GM19351 (cell line): ENCODE measurements at regions not wholly inside any gene's neighbourhood (a gene's known extent, or its start where the extent isn't known, plus 50 kb on each side); places are given as distances from the start of the nearest gene placed in this dataset.
A peak's percentile ranks its signal among the peaks of the same experiment; 100 is the strongest.
"Not testable (repeated sequence)": the region's sequence is repeated elsewhere in the genome, so short reads cannot be mapped to it uniquely, and the experiment has no call there.

Experiments used
- ATAC-seq: cut with Tn5 transposase; IDR thresholded peaks from one replicate; pipeline ENCODE4 v1.9.1; 2021; ENCODE audit warnings: mild to moderate bottlenecking, moderate library complexity; ENCODE audit not compliant: unreplicated experiment

DNA sequence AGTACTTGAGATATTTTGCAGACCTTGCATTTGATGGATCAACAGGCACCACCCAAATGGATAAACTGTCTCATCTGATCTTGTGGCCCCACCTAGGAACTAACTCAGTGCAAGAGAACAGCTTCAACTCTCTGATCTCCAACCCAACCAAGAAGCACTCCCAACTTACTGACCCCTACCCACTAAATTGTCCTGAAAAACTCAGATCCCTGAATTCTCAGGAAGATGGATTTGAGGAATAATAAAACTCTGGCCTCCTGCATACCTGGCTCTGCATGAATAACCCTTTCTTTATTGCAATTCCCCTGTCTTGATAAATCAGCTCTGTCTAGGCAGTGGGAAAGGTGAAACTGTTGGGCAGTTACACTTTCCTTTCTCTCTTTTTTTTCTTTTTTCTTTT, 247.9 kb downstream of the ZPLD1 start:
- ATAC-seq, result no peak

DNA sequence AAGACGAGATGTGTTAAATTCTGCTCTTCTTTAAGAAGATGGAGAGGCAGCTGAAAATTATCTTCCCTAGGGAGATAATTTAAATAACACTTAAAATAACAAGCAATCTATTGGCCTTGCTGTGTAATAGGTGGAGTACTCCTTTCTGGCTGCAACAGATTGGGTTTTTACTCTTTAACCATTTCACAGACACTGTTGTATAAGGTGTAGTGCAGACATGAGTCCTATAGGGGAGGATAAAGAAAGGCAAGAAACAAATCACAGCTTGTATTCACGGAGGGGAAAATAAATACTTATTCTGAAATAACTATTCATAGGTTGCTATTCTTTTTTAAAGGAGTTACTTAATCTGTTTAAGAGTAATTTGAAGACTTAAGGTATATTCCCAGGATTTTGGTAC, 252.0 kb downstream of the ZPLD1 start:
- no peak for ATAC-seq

DNA sequence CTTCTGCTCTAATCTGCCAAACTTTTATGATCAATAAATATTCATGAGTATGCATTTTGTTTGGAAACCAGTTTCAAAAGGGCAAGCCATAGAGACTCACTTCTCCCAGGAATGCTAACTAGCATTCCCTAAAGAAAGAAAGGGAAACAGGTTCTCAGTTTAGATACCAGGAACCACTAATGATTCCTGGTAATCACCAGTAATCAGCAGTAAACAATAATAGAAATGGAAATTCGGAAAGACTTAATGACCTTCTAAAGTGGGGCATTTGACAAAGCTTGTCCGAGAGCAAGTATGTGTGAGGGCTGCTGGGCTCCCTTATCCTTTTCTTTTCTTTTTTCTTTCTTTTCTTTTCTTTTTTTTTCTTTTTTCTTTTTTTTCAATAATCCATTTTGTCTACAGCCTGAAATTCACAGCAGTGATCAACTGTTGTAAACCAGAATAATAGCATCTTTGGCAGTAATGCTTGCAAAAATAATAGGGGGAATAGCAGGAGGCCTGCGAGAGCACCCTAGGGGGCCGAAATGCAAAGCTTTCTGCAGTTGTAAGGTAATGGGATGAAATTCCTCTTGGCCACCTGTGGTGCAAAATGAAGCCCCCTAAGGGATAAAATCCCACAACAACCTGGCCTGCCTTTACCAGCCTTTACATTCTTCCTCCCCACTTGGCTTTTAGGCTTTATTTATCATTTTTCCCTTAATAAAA, 253.2 kb downstream of the ZPLD1 start:
- no peak for ATAC-seq

DNA sequence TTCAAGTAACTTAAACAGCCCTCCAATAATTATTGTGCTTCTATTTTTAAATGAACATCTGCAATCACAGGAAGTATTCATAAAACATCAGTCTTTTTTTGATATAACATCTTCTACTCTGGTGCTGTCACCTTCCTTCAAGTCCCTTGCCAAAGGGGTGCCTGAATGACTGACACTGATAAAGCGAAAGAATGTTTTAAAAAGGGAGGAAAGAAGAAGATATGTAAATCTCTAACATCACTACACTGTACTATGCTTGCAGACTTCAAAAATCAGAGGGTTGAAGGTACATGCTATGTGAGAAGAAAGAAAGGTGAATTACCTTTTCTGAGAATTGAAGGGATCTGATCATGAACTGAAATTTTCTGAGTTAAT, 253.7 kb downstream of the ZPLD1 start:
- ATAC-seq, result no peak

DNA sequence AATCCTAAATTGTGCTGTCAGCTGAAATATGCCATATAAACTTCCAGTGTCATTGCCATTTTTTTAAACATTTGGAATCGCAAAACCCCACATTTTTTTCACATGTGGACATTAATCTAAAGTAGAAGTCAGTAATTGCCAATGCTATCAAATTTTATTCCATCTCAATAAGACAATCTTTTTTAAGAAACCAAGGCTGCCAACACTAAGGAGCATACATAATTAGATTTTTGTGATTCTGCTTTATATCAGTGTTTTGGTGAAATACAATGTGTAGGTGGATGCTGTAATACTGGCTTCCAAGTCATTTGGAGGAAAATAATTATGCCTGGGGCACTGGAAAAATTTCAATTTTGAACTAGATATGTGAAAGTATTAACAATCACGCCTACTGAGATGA, 256.7 kb downstream of the ZPLD1 start:
- ATAC-seq, result no peak

DNA sequence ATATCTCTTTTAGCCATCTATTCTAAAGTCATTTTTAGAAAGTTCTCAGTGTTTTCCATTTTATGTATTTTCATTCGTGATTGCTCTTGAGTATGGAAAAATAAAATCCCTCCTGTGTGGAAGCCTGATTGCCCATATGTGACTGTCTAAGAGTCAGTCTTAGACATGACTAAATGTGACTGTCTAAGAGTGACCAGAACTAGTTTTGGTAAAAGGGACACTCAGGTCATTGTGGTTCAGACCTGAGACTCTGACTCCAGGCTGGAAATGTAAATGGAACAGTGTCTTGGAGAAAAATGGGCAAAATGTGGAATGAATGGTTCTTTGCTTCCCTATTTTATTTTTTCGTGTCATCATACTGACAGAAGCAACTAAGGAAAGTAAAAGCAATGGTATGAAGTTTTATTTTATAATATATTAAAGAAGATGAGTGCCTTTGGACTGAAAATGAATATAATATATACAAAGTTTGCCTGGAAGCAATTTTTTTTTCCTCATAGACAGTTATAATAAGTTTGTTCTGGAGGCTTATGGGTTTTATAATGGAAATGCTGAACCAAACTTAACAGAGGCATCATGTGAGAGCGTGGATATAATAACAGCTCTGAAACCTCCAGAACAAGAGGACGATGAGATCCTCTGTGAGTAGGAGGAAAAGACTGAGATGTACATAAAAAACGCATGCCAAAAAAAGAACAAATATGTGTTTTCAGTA, 264.4 kb downstream of the ZPLD1 start:
- no peak for ATAC-seq

DNA sequence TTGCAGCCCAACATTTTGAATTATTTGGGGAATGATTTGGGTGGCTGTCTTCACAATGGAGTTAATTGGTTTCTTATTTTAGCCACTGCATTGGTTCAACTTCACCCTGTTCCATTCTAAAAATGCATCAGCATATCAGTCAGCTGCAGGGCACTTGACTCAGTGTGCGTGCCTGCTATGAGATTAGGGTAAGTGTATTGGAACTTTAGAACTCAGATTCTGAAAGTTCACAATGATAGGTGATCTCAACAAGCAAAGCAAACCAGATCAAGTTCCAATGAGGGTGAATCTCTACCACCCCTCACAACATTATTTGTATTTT, 265.0 kb downstream of the ZPLD1 start:
- ATAC-seq, result no peak

DNA sequence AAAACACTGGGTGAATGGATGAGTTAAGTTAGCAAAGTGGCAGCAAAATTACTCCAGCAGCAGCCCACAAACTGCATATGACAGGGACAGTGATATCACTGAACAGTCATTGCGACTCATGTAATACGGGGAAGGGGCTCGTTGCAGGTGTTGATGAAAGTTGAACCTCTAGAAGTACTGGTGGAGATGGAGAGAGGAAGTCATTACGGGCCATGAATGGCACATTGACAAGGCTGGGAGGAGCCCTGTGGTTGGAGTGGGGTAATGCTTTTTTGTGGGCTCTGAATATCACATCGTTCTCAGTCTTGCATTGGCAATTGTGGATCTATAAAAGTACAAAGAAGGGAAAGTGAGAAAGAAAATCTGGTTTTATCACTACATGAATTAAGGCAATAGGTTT, 278.1 kb downstream of the ZPLD1 start:
- no peak for ATAC-seq

DNA sequence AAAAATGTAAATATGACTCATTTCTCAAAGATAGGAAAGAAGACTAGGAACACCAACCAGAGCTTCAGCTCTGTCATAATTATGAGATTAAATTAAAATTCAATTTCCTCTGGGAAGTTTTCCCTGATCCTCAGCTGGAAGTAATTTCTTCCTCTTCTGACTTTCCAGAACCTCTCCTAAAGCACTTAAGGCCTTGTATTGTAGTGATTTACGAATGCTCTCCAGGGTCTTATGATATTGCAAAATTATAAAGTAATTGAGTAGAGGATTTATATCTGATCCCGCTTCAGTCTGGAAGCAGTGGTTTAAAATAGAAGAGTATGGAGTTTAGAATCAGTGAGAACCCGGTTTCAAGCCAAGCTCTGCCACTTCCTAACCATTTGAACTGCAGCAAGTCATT, 279.8 kb downstream of the ZPLD1 start:
- peak; percentile 17 for ATAC-seq

DNA sequence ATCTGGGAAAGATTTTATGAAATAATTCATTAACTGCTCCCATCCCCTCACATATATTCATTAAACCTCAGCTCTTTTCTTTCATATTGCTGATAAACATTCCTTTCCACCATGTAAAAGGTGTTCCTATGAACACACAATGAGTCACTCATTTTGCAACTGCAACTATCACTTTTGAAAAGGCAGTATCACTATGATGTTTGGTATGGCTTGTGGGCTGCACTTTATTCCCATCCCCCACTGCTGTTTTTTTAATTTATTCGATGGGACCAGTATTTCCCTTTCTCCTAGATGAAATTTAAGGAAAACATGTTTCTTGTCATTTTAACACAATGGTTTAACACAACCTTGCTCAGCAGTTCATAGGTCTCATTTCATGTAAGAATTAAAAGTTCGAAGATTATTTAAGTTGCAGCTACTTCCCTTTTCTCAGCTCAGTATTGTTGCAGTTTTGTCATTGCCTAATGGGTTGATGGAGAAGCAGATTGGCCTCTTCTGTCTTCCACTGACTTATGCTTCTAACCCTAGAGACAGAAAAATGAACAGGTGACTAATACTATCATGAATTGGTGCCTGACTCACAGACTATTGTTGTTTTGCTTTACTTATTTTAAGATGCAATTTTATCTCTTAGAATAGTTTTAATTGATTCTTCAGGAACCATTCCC, 280.3 kb downstream of the ZPLD1 start:
- peak; percentile 96 for ATAC-seq

DNA sequence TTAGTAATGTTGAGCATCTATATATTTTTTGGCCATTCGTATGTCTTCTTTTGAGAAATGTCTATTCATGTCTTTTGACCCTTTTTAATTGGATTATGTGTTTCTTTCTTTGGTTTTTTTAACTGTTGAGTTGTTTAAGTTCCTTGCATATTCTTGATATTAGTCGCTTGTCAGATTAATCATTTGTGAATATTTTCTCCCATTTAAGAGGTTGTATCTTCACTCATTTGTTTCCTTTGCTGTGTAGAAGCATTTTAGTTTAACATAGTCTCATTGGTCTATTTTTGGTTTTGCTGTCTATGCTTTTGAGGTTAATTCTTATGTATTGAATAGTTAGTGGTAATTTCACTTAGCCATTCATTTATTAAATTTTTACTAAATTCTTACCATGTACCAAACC, 283.8 kb downstream of the ZPLD1 start:
- ATAC-seq, result no peak

DNA sequence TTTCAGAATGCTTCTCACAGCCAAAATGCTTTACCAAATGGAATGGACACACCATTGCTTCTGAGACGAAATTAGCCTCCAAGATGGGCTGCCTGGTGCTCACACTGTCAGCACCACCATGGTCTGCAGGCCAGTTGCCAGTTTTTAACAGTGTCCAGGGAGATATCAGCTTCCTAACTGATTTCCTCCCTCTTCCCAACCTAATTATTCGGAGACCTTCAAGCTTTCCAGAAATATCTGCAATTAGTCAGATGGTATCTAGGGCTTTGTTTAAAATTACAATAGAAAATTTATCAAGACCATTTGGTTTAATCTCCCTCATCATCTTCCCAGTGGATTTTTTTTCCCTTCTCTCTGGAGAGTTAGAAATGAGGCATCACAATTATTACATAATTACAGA, 287.5 kb downstream of the ZPLD1 start:
- no peak for ATAC-seq

DNA sequence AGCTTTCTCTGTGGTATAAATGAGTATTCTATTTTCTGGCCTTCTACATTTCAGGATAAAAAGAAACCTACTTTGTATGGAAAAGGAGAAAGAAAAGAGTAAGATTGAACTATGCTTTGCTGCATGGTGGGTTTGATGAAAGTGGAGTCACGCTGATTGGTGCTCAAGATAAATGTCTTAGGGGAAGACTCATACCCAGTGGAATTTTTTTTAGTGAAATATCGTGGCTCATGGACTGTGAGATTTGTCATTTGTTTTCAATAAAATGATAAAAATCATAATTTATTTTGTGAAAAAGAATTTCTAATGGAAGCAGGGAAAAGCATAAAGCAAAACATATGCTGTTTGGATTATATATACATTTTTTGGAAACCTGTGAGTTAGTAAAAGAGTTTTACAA, 292.5 kb downstream of the ZPLD1 start:
- no peak for ATAC-seq

DNA sequence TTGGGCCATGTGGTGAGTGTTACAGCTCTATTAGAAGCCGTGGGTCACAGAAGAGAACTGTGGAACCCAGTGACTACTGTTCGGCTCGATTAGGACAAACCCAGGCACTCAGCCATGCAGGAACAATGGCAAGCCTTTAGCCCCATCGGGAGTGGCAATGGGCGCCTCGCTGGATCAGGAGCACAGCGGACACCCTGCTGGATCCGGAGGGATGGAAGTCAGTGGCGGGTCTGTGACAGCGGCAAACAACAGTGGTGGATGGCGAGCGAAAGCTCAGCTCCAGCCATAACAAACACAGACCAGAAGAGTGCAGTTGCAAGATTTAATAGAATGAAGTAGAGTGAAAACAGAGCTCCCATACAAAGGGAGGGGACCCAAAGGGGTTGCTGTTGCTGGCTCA, 297.8 kb downstream of the ZPLD1 start:
- ATAC-seq, result not testable (repeated sequence)

DNA sequence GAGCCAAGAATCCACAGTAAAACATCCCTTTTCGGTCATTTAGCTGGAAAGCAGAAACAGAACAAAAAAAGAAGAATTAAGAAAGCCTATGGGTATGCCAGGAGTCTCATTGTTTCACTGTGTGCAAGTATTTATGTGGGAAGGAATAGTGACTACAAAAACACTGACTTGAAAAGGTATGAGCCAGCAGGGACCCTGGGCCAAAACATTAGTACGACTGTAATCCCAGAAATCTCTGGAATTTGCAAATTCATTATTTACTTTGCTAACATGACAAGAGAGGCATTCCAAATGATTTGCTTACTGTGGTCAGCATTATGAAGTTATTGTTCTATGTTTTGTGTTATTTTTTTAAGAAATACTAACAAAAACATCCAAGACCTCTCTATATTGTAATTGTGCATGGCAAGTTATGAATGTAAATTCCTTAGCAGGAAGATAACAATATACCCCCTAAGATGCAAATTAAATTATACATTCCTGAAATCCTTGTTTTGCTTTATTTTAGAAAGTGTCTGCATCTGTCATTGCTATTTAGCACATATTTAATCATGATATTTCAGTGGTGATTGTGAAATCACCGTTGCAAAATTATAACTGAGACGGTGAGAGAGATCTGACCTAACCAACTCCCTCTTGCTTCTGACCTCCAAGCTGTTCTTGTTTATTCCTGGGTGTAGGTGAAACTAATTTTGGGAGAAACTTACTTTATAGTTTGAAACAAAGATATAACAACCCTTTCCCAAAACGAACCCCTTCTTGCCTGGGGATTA, 299.2 kb downstream of the ZPLD1 start:
- no peak for ATAC-seq

DNA sequence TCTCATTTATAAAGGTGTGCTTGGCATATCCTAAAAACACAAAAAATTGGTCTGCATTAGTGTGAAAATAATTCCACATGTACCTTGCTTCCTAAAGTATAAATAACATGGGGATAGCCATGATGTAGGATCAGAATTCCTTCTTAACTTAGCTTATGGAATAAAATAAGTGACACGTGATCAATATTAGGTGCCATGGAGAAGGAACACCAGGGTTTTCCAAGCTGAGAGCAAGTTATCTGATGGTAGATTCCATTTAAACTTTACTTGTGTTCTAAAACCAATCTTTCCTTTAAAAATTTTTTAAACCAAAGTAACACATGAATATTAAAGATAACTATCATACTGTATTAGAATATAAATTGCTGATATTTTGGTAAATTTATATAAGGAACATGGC, 300.5 kb downstream of the ZPLD1 start:
- ATAC-seq, result no peak

DNA sequence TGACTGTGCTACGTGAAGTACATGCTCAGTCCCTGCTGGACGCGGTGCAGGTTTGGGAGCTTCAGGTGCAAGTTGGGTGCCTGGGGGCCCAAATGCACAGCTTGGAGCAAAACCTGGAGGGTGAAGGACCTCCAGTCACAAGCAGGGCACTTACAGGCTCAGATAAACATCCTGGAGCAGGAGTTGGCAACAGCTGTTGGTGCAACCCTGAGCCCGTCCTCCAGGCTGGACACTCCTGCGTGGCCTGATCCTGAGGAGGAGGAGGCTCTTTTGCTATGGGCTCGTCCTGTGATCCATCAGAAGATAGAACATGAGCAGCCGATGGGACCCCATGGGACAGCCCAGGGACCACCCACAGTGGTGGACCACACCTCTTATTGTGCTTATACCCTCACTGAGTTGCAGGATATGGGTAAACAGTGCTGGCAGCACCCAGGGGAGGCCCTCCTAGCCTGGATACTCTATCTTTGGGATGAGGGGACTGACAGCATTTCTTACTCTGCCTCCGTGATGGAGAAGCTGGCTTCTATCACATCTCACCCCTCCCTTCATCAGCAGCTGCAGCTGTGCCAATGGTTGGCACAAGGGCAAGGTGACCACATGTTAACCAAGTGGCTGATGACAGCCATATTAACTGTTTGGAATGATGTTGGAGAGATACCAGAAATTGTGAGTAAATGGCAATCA, 301.6 kb downstream of the ZPLD1 start:
- ATAC-seq, result no peak

DNA sequence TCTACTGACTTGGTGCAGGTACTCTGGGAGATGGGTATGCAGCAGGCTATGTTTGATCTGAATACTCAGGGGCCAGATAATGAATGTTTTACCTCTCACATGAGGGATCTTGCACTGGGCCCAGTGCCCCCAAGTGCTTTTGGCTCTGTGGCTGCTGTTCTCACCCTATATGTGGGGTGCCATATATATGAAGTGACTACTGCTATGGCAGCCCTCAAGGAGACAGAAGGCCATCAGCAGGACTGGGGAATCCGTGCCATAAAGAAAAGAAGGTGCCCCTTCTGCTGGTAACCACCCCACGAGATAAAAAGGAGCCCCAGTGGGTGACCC, 302.1 kb downstream of the ZPLD1 start:
- no peak for ATAC-seq

DNA sequence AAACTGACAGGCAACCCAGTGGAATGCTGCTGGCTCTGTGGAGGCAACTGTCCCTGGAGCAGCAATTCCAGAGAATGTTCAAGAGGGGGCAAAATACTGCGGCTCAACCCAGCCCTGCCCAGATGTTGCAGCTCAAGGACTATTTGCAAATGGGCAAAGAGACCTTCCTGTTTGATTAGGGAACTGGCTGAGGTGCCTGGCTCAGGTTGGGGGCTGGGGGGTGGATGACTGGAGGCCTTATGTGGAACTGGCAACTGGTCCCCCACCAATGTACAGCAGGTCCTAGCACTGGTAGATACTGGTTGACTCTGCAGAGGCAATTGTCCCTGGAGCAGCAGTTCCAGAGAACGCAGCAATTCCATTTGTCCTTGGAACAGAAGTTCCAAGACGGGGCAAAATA, 302.5 kb downstream of the ZPLD1 start:
- ATAC-seq, result no peak

DNA sequence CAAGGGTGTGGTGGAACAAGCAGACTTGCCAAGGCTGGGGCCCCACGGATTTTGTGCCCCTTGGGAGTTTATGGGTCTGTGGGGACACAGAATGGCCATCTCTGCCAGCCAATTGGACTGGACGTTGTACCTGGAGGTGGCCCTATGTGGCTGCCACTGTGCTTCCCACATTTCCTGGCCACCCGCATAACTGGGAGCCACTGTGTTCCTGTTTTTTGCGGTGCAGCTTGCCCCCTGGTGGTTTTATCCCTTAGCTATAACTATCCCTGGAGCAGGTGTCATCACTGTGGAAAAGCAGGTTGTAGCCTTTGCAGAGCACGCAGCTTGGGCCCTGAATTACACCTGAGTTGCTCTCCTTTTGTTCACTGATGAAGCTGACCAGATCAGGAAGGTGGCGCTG, 306.3 kb downstream of the ZPLD1 start:
- ATAC-seq, result peak; percentile 38

DNA sequence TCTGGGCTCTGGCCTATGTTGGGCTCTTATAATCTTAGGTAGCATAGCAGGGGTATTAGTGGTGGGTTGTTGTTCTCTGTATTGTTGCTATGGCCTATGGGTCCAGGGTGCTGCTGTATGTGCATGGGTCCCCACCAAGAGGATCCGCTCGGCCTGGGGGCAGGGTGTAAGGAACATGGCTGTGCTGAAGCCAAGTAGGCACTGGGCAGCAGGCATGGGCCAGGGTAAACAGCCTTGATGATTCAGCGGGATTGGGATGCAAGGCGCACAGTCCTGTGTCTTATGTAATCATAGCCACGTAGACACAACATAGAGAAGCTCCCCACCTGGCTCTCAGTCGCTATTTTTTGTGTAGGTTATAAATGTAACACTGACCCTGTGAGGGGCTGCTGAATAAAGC, 306.9 kb downstream of the ZPLD1 start:
- no peak for ATAC-seq
